OCI-LY7 (cell line): ENCODE measurements at regions not wholly inside any gene's neighbourhood (a gene's known extent, or its start where the extent isn't known, plus 50 kb on each side); places are given as distances from the start of the nearest gene placed in this dataset.

Source experiments
- BruUV-seq: library from RNA; stranded (reverse); fragments of 400-500 nt; replicated peaks from 2 replicates; lab custom pipeline; 2021; lab: Mats Ljungman, UMichigan
- CTCF ChIA-PET: fragments of 300-600 bp; sonication (Branson Sonifier 250); formaldehyde crosslinking; loops from one replicate; lab custom pipeline; 2022; ENCODE audit warnings: antibody characterized with exemption; ENCODE audit not compliant: unreplicated experiment; lab: Charles Lee
- POLR2A ChIA-PET: fragments of 300-600 bp; sonication (Branson Sonifier 250); formaldehyde crosslinking; loops from one replicate; lab custom pipeline; 2022; ENCODE audit warnings: antibody characterized with exemption; lab: Charles Lee
- DNase-seq: peaks from one replicate; pipeline ENCODE4 v3.0.0-alpha.2; 2015; ENCODE audit warnings: low spot score
- H2AFZ ChIP-seq: fragments of 200-600 bp; sonication (generic), shearing (Covaris generic); 2 replicates; pipeline ENCODE4 v1.6.1; 2014; ENCODE audit warnings: mild to moderate bottlenecking, antibody characterized with exemption, low read length, moderate library complexity
- H3K27ac ChIP-seq: fragments of 200-600 bp; sonication (generic); 2 replicates; pipeline ENCODE4 v1.5.1; 2014; ENCODE audit warnings: mixed run types, low read depth, mild to moderate bottlenecking, moderate library complexity, low read length, inconsistent platforms; ENCODE audit not compliant: poor library complexity, severe bottlenecking
- H3K36me3 ChIP-seq: fragments of 200-600 bp; sonication (generic); 2 replicates; pipeline ENCODE4 v1.6.1; 2014; ENCODE audit warnings: mild to moderate bottlenecking, antibody characterized with exemption, low read length, moderate library complexity, mixed read lengths; ENCODE audit not compliant: insufficient read depth
- H3K4me1 ChIP-seq: fragments of 200-600 bp; sonication (generic); 2 replicates; pipeline ENCODE4 v1.5.1; 2014; ENCODE audit warnings: mild to moderate bottlenecking, low read length; ENCODE audit not compliant: insufficient read depth, poor library complexity, severe bottlenecking
- H3K4me2 ChIP-seq: fragments of 200-600 bp; sonication (generic); 2 replicates; pipeline ENCODE4 v1.6.1; 2014; ENCODE audit warnings: mild to moderate bottlenecking, low read length
- H3K4me3 ChIP-seq: fragments of 200-600 bp; sonication (generic); 2 replicates; pipeline ENCODE4 v1.5.1; 2014; ENCODE audit warnings: mild to moderate bottlenecking, low read depth, low read length; ENCODE audit not compliant: poor library complexity, severe bottlenecking
- H3K79me2 ChIP-seq: fragments of 200-600 bp; sonication (generic); 2 replicates; pipeline ENCODE4 v1.6.1; 2016; ENCODE audit warnings: low read depth, mild to moderate bottlenecking, low read length, moderate library complexity, mixed read lengths; ENCODE audit not compliant: insufficient read depth
- H3K9me2 ChIP-seq: fragments of 200-600 bp; sonication (generic); 2 replicates; pipeline ENCODE4 v1.6.1; 2016; ENCODE audit warnings: mild to moderate bottlenecking, low read length, mixed read lengths; ENCODE audit not compliant: insufficient read depth
- H3K9me3 ChIP-seq: fragments of 200-600 bp; sonication (generic); 2 replicates; pipeline ENCODE4 v1.6.1; 2014; ENCODE audit warnings: mild to moderate bottlenecking, mixed run types, low read length, mixed read lengths
- H4K20me1 ChIP-seq: fragments of 200-600 bp; sonication (generic); 2 replicates; pipeline ENCODE4 v1.6.1; 2014; ENCODE audit warnings: mild to moderate bottlenecking, antibody characterized with exemption, low read length, moderate library complexity, mixed read lengths; ENCODE audit not compliant: insufficient read depth
- CTCF ChIP-seq: fragments of 200-600 bp; sonication (generic); conservative IDR thresholded peaks from 2 replicates; pipeline ENCODE4 v1.5.1; 2014; ENCODE audit warnings: mild to moderate bottlenecking, antibody characterized with exemption, low read length, moderate library complexity, mixed read lengths
- EZH2phosphoT487 ChIP-seq: fragments of 200-600 bp; sonication (generic); IDR thresholded peaks from 2 replicates; pipeline ENCODE4 v1.6.1; 2018; ENCODE audit warnings: low read depth, borderline replicate concordance, mild to moderate bottlenecking, mixed run types, antibody characterized with exemption, low read length, moderate library complexity, mixed read lengths
- intact Hi-C: fragments of 100-400 bp; cut with micrococcal nuclease; formaldehyde crosslinking; loops from one replicate; pipeline ENCODE4 v1.10.0; 2022; ENCODE audit not compliant: unreplicated experiment

- TF ChIP-seq CTCF (no peak), EZH2phosphoT487 (no peak)
- no peaks in the 10 kb centered on the region for H3K79me2 ChIP-seq
- H3K27ac ChIP-seq, result no peak overlapping the region
- no peaks in the 10 kb centered on the region for H3K4me1 ChIP-seq
- H3K36me3 ChIP-seq, result no peaks in the 10 kb centered on the region
- no peak overlapping the region for H3K4me3 ChIP-seq
- H4K20me1 ChIP-seq, result no peaks in the 10 kb centered on the region
- ChIA-PET CTCF (no interaction called here), POLR2A (interaction anchor here (0.7 kb wide), 1 partner anchor 8 kb away, joined by 3 read pairs; no protein-coding TSS in a partner anchor)
- H2AFZ ChIP-seq, result no peak overlapping the region
- no TSS peak for BruUV-seq
- DNase-seq, result no peak
- no peaks in the 10 kb centered on the region for H3K9me2 ChIP-seq
- no peaks in the 10 kb centered on the region for H3K9me3 ChIP-seq
- intact Hi-C loops, result no loop called here
- H3K4me2 ChIP-seq, result no peak overlapping the region
Observed at GRCh38 chr4:141311246-141312204, 90.8 kb downstream of the ZNF330 start.

- intact Hi-C loops, result no loop called here
- no peaks in the 10 kb centered on the region for H3K9me2 ChIP-seq
- no peaks in the 10 kb centered on the region for H4K20me1 ChIP-seq
- H3K27ac ChIP-seq, result no peak overlapping the region
- ChIA-PET POLR2A (interaction anchor here (0.7 to 1.5 kb wide), 3 partner anchors 9 to 39 kb away, joined by 3 to 8 read pairs (median 3); no protein-coding TSS in a partner anchor), CTCF (no interaction called here)
- no peak overlapping the region for H3K4me2 ChIP-seq
- H3K4me1 ChIP-seq, result no peaks in the 10 kb centered on the region
- TF ChIP-seq EZH2phosphoT487 (no peak), CTCF (no peak)
- H3K79me2 ChIP-seq, result no peaks in the 10 kb centered on the region
- H3K36me3 ChIP-seq, result no peaks in the 10 kb centered on the region
- H2AFZ ChIP-seq, result no peak overlapping the region
- no peak overlapping the region for H3K4me3 ChIP-seq
- no peaks in the 10 kb centered on the region for H3K9me3 ChIP-seq
- DNase-seq, result no peak
- no TSS peak for BruUV-seq
Observed at GRCh38 chr4:141314627-141315026, 93.9 kb downstream of the ZNF330 start.
